ENCODE measurements at regions not wholly inside any gene's neighbourhood (a gene's known extent, or its start where the extent isn't known, plus 50 kb on each side); places are given as distances from the start of the nearest gene placed in this dataset.

- no peak for TF ChIP-seq CTCF (IDR thresholded peaks at IDR 0.05)
- no peak for TF ChIP-seq ZFX (IDR thresholded peaks at IDR 0.05; ENCODE audit: borderline replicate concordance)
These were observed 845.0 kb downstream of the TBC1D22A start for GRCh38 chr22:47607486-47607885.
